ENCODE measurements at regions not wholly inside any gene's neighbourhood (a gene's known extent, or its start where the extent isn't known, plus 50 kb on each side); places are given as distances from the start of the nearest gene placed in this dataset.

DNA sequence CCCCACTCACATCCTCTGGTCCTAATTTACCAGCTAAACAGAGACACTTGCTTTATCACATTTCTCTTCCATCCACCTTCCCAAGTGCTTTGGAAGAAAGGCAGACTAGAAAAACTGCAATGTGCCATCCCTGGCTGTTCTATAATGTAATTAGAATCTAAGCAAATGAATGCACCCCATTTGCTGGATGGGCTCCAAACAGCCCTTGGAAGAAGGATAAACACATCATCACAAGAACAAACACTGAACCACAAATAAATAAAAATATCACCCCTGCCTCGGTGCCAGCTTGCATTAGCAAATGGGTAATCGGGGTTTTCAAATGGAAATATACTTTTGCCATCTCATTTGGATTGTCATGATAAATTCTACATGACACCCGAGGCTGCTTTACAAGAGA, 296.6 kb upstream of the ISX start:
- Histone ChIP-seq H3K27me3 (ENCODE audit: control insufficient read depth in 2 of 2, insufficient read depth in 2 of 2, low read length in 2 of 2) (no peaks in the 10 kb centered on the region), H3K9ac (replicated peaks; ENCODE audit: extremely low read depth, insufficient read depth, low read length) (no peak overlapping the region), H4K20me1 (replicated peaks; ENCODE audit: control insufficient read depth, extremely low read depth, insufficient read depth, low read length) (no peaks in the 10 kb centered on the region), H3K4me2 (ENCODE audit: insufficient read depth, low read length) (no peak overlapping the region), H3K4me1 (ENCODE audit: control insufficient read depth, extremely low read depth, insufficient read depth, low read length) (no peaks in the 10 kb centered on the region), H3K4me3 (replicated peaks in 1 of 3; ENCODE audit: insufficient read depth in 1 of 3, low read depth in 1 of 3, low read length in 3 of 3) (no peak overlapping the region), H3K79me2 (ENCODE audit: control insufficient read depth, insufficient read depth, low read length) (no peaks in the 10 kb centered on the region), H2AFZ (ENCODE audit: low read depth, low read length) (no peak overlapping the region), H3K36me3 (ENCODE audit: control insufficient read depth in 2 of 2, extremely low read depth in 1 of 2, insufficient read depth in 2 of 2, low read length in 2 of 2) (no peaks in the 10 kb centered on the region), H3K9me3 (replicated peaks; ENCODE audit: control insufficient read depth, insufficient read depth, low read length) (peaks cover 4% of the 10 kb centered on the region), H3K9me1 (replicated peaks; ENCODE audit: control insufficient read depth, extremely low read depth, insufficient read depth, low read length) (no peaks in the 10 kb centered on the region), H3K27ac (ENCODE audit: insufficient read depth, low read depth, low read length) (no peak overlapping the region)
- POLR2A ChIA-PET, result no interaction called here
- CTCF ChIA-PET, result no interaction called here
- FAIRE-seq, result no peak
- no peak for TF ChIP-seq GATA2 (IDR thresholded peaks at IDR 0.05; ENCODE audit: insufficient read depth, insufficient read length, low read depth, low read length)
- TF ChIP-seq, protein P1, sequence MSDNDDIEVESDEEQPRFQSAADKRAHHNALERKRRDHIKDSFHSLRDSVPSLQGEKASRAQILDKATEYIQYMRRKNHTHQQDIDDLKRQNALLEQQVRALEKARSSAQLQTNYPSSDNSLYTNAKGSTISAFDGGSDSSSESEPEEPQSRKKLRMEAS (IDR thresholded peaks at IDR 0.05; ENCODE audit: insufficient read depth, insufficient read length), result no peak
- no peak for TF ChIP-seq JUN (IDR thresholded peaks at IDR 0.05; ENCODE audit: borderline replicate concordance, insufficient read depth, insufficient read length, low read depth)
- TF ChIP-seq MYC (IDR thresholded peaks at IDR 0.05; ENCODE audit: low read depth, low read length), result no peak
- TF ChIP-seq, protein P2, sequence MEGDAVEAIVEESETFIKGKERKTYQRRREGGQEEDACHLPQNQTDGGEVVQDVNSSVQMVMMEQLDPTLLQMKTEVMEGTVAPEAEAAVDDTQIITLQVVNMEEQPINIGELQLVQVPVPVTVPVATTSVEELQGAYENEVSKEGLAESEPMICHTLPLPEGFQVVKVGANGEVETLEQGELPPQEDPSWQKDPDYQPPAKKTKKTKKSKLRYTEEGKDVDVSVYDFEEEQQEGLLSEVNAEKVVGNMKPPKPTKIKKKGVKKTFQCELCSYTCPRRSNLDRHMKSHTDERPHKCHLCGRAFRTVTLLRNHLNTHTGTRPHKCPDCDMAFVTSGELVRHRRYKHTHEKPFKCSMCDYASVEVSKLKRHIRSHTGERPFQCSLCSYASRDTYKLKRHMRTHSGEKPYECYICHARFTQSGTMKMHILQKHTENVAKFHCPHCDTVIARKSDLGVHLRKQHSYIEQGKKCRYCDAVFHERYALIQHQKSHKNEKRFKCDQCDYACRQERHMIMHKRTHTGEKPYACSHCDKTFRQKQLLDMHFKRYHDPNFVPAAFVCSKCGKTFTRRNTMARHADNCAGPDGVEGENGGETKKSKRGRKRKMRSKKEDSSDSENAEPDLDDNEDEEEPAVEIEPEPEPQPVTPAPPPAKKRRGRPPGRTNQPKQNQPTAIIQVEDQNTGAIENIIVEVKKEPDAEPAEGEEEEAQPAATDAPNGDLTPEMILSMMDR (IDR thresholded peaks at IDR 0.05; ENCODE audit: extremely low read depth in 1 of 2, insufficient read depth in 1 of 2, low read depth in 1 of 2, low read length in 2 of 2), result no peak
- TF ChIP-seq FOS (IDR thresholded peaks at IDR 0.05; ENCODE audit: borderline replicate concordance, insufficient read depth, low read length), result no peak
- TF ChIP-seq POLR2A (IDR thresholded peaks at IDR 0.05; ENCODE audit: low read depth, low read length), result no peak
- TF ChIP-seq POLR2AphosphoS5 (IDR thresholded peaks at IDR 0.05; ENCODE audit: insufficient read depth, low read depth, low read length), result no peak
- no peak for TF ChIP-seq EZH2 (IDR thresholded peaks at IDR 0.05; ENCODE audit: borderline replicate concordance, low read depth, low read length, severe bottlenecking)
- intact Hi-C loops (cut with micrococcal nuclease), result no loop called here
- no peak for DNase-seq (ENCODE audit: low read depth, low spot score)
- dilution Hi-C loops (cut with MboI; ENCODE audit: extremely low pct_ligation_motif_present, low sequenced_read_pairs), result no loop called here
- no TSS peak for BruUV-seq (replicated peaks)

Measured in endothelial cell of umbilical vein (primary cell).